Keratinocyte (primary cell): ENCODE measurements at regions not wholly inside any gene's neighbourhood (a gene's known extent, or its start where the extent isn't known, plus 50 kb on each side); places are given as distances from the start of the nearest gene placed in this dataset.

Experiments used
- DNase-seq: peaks from one replicate; pipeline ENCODE4 v3.0.0-alpha.2; 2011; ENCODE audit warnings: low read depth, missing footprints, low spot score
- FAIRE-seq: peaks from 2 replicates; lab custom pipeline; 2011; peaks lifted over from hg19 to GRCh38; lab: Jason Lieb, UNC
- H2AFZ ChIP-seq: 2 replicates; pipeline ENCODE4 v1.6.0; 2012; ENCODE audit warnings: low read length, control low read depth, inconsistent platforms; ENCODE audit not compliant: control insufficient read depth
- H3K27ac ChIP-seq: 2 replicates; pipeline ENCODE4 v1.5.1; 2011; ENCODE audit warnings: low read length; ENCODE audit not compliant: control insufficient read depth, insufficient read depth
- H3K27me3 ChIP-seq: 3 replicates; pipeline ENCODE4 v1.6.0; 2011; ENCODE audit warnings: low read length; ENCODE audit not compliant: control insufficient read depth, insufficient read depth; ENCODE audit errors: extremely low read depth
- H3K36me3 ChIP-seq, 2 experiments: 2 replicates in 1 of 2; 3 replicates in 1 of 2; pipeline ENCODE4 v1.5.1; 2011; ENCODE audit warnings: low read length in 2 of 2, mild to moderate bottlenecking in 1 of 2; ENCODE audit not compliant: control insufficient read depth in 2 of 2, insufficient read depth in 2 of 2; ENCODE audit errors: extremely low read depth in 1 of 2
- H3K4me1 ChIP-seq: 3 replicates; pipeline ENCODE4 v1.5.1; 2011; ENCODE audit warnings: low read length; ENCODE audit not compliant: control insufficient read depth, insufficient read depth; ENCODE audit errors: extremely low read depth
- H3K4me2 ChIP-seq: 3 replicates; pipeline ENCODE4 v1.6.0; 2011; ENCODE audit warnings: low read depth, low read length; ENCODE audit not compliant: control insufficient read depth, insufficient read depth; ENCODE audit errors: extremely low read depth
- H3K4me3 ChIP-seq, 3 experiments: fragments of 200-600 bp in 1 of 3; sonication (generic) in 1 of 3; 2 replicates in 2 of 3; 3 replicates in 1 of 3; pipeline ENCODE4 v1.5.1; 2011 to 2016; ENCODE audit warnings: low read length in 3 of 3, mild to moderate bottlenecking in 3 of 3, control low read depth in 2 of 3, inconsistent platforms in 1 of 3, low read depth in 1 of 3, mixed read lengths in 1 of 3, mixed run types in 1 of 3, moderate library complexity in 1 of 3; ENCODE audit not compliant: control insufficient read depth in 2 of 3, insufficient read depth in 2 of 3; ENCODE audit errors: extremely low read depth in 1 of 3
- H3K79me2 ChIP-seq: 2 replicates; pipeline ENCODE4 v1.6.0; 2012; ENCODE audit warnings: low read length; ENCODE audit not compliant: control insufficient read depth, insufficient read depth
- H3K9ac ChIP-seq: 3 replicates; pipeline ENCODE4 v1.6.0; 2011; ENCODE audit warnings: low read length; ENCODE audit not compliant: control insufficient read depth, insufficient read depth; ENCODE audit errors: extremely low read depth
- H3K9me1 ChIP-seq: 3 replicates; pipeline ENCODE4 v1.6.0; 2011; ENCODE audit warnings: low read length; ENCODE audit not compliant: control insufficient read depth, insufficient read depth; ENCODE audit errors: extremely low read depth
- H3K9me3 ChIP-seq: 2 replicates; pipeline ENCODE4 v1.5.1; 2012; ENCODE audit warnings: low read depth, low read length; ENCODE audit not compliant: control insufficient read depth
- H4K20me1 ChIP-seq: 3 replicates; pipeline ENCODE4 v1.6.0; 2011; ENCODE audit warnings: low read length; ENCODE audit not compliant: control insufficient read depth, insufficient read depth; ENCODE audit errors: extremely low read depth
- EZH2 ChIP-seq: IDR thresholded peaks from one replicate; pipeline ENCODE4 v1.6.1; 2012; ENCODE audit warnings: inconsistent platforms, mild to moderate bottlenecking, low read length, moderate library complexity
- dilution Hi-C: fragments of 300-500 bp; cut with MboI; formaldehyde crosslinking; loops from one replicate; pipeline ENCODE4 v1.7.0; 2020; ENCODE audit warnings: low sequenced_read_pairs; ENCODE audit not compliant: extremely low pct_ligation_motif_present
- TF ChIP-seq, protein P1 (sequence below), 3 experiments: IDR thresholded peaks in 1 of 3; conservative IDR thresholded peaks in 1 of 3; optimal IDR thresholded peaks in 1 of 3; 2 replicates in 2 of 3; 3 replicates in 1 of 3; pipeline versions ENCODE3 to v1.5.1; 2011; ENCODE audit warnings: low read length in 3 of 3, mild to moderate bottlenecking in 3 of 3, moderate library complexity in 2 of 3, control low read depth in 1 of 3, inconsistent platforms in 1 of 3; ENCODE audit not compliant: insufficient read depth in 2 of 3; ENCODE audit errors: extremely low read depth in 1 of 3

DNA sequence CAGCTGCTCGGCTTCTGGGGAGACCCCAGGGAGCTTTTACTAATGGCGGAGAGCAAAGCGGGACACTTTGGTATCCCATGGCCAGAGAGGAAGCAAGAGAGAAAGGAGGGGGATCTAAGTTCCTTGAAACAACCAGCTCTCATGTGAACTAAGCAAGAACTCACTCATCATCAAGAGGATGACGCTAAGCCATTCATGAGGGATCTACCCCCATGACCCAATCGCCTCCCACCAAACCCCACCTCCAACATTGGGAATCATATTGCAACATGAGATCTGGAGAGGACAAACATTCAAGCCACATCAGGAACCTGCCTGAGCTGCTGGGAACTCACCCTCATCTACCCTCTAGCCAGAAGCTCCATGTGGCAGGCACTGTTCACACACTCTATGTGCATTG is 372.1 kb upstream of the RUNX1 start:
- H3K4me1 ChIP-seq = no peaks in the 10 kb centered on the region
- FAIRE-seq = no peak
- dilution Hi-C loops = no loop called here
- H3K4me3 ChIP-seq = no peak overlapping the region
- no peaks in the 10 kb centered on the region for H3K9me1 ChIP-seq
- DNase-seq = no peak
- no peaks in the 10 kb centered on the region for H3K9me3 ChIP-seq
- no peak overlapping the region for H3K9ac ChIP-seq
- no peaks in the 10 kb centered on the region for H4K20me1 ChIP-seq
- H3K4me2 ChIP-seq = no peak overlapping the region
- H3K27ac ChIP-seq = no peak overlapping the region
- no peaks in the 10 kb centered on the region for H3K36me3 ChIP-seq
- H3K79me2 ChIP-seq = no peaks in the 10 kb centered on the region
- no peak overlapping the region for H2AFZ ChIP-seq
- H3K27me3 ChIP-seq = no peaks in the 10 kb centered on the region
- TF ChIP-seq, protein P1, sequence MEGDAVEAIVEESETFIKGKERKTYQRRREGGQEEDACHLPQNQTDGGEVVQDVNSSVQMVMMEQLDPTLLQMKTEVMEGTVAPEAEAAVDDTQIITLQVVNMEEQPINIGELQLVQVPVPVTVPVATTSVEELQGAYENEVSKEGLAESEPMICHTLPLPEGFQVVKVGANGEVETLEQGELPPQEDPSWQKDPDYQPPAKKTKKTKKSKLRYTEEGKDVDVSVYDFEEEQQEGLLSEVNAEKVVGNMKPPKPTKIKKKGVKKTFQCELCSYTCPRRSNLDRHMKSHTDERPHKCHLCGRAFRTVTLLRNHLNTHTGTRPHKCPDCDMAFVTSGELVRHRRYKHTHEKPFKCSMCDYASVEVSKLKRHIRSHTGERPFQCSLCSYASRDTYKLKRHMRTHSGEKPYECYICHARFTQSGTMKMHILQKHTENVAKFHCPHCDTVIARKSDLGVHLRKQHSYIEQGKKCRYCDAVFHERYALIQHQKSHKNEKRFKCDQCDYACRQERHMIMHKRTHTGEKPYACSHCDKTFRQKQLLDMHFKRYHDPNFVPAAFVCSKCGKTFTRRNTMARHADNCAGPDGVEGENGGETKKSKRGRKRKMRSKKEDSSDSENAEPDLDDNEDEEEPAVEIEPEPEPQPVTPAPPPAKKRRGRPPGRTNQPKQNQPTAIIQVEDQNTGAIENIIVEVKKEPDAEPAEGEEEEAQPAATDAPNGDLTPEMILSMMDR (optimal IDR thresholded peaks at IDR 0.05 in 1 of 3, IDR thresholded peaks at IDR 0.05 in 1 of 3, conservative IDR thresholded peaks at IDR 0.05 in 1 of 3; ENCODE audit: extremely low read depth in 1 of 3, insufficient read depth in 2 of 3, low read length in 3 of 3) = no peak
- TF ChIP-seq EZH2 = no peak

DNA sequence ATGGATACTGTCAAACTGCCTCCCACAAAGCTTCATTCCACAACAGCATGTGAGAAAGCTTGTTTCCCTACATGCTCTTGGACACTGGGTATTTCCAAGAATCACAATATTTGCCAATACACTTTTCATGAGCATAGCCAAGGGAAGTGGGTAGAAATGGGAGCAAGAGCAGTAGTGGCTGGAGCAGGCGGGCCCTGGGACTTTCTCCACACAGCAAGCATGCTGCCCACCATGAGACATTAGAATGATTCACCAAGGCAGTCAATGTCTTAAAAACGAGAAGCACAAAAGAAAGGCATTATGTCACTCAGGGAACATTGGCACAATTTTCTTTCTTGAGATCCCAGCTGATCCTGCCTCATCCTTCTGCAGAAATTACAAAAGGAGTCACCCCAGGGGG is 371.6 kb upstream of the RUNX1 start:
- no peak overlapping the region for H3K27ac ChIP-seq
- FAIRE-seq = no peak
- H3K9me1 ChIP-seq = no peaks in the 10 kb centered on the region
- H4K20me1 ChIP-seq = no peaks in the 10 kb centered on the region
- H3K36me3 ChIP-seq = no peaks in the 10 kb centered on the region
- no peaks in the 10 kb centered on the region for H3K9me3 ChIP-seq
- dilution Hi-C loops = no loop called here
- H3K27me3 ChIP-seq = no peaks in the 10 kb centered on the region
- DNase-seq = no peak
- H3K4me1 ChIP-seq = no peaks in the 10 kb centered on the region
- no peak overlapping the region for H2AFZ ChIP-seq
- H3K4me3 ChIP-seq = no peak overlapping the region
- no peaks in the 10 kb centered on the region for H3K79me2 ChIP-seq
- H3K9ac ChIP-seq = no peak overlapping the region
- no peak overlapping the region for H3K4me2 ChIP-seq
- TF ChIP-seq EZH2 = no peak
- TF ChIP-seq, protein P1 (optimal IDR thresholded peaks at IDR 0.05 in 1 of 3, IDR thresholded peaks at IDR 0.05 in 1 of 3, conservative IDR thresholded peaks at IDR 0.05 in 1 of 3; ENCODE audit: extremely low read depth in 1 of 3, insufficient read depth in 2 of 3, low read length in 3 of 3) = no peak
